H1 (cell line): ENCODE measurements at regions not wholly inside any gene's neighbourhood (a gene's known extent, or its start where the extent isn't known, plus 50 kb on each side); places are given as distances from the start of the nearest gene placed in this dataset.

Experiments used
- CTCF ChIA-PET: fragments of 300-600 bp; sonication (Branson Sonifier 250); formaldehyde crosslinking; loops from one replicate; lab custom pipeline; 2021; ENCODE audit not compliant: partially characterized antibody; lab: Charles Lee
- POLR2A ChIA-PET: fragments of 300-600 bp; sonication (Branson Sonifier 250); formaldehyde crosslinking; loops from one replicate; lab custom pipeline; 2021; ENCODE audit warnings: inconsistent platforms; ENCODE audit not compliant: partially characterized antibody; lab: Charles Lee
- DNase-seq, 2 experiments: peaks; one replicate each; pipeline versions ENCODE4 v3.0.0 to v3.0.0-alpha.2; 2010 to 2022; ENCODE audit warnings: low spot score in 2 of 2, low read depth in 1 of 2, mixed read lengths in 1 of 2
- FAIRE-seq: peaks from 2 replicates; lab custom pipeline; 2011; peaks lifted over from hg19 to GRCh38; lab: Jason Lieb, UNC
- H2AFZ ChIP-seq: 2 replicates; pipeline ENCODE4 v1.8.1; 2012; ENCODE audit warnings: low read length, inconsistent platforms
- H2AK5ac ChIP-seq: 2 replicates; pipeline ENCODE4 v1.6.1; 2013; ENCODE audit warnings: low read depth, low read length
- H2BK120ac ChIP-seq: replicated peaks from 2 replicates; pipeline ENCODE3; 2013; ENCODE audit warnings: low read depth, low read length, inconsistent platforms
- H2BK12ac ChIP-seq: 2 replicates; pipeline ENCODE4 v1.6.1; 2013; ENCODE audit warnings: low read depth, low read length
- H2BK15ac ChIP-seq: 2 replicates; pipeline ENCODE4 v1.6.1; 2013; ENCODE audit warnings: low read length
- H2BK20ac ChIP-seq: 2 replicates; pipeline ENCODE4 v1.6.1; 2013; ENCODE audit warnings: low read length
- H2BK5ac ChIP-seq: 2 replicates; pipeline ENCODE4 v1.6.1; 2013; ENCODE audit warnings: low read depth, low read length
- H3K14ac ChIP-seq: 2 replicates; pipeline ENCODE4 v1.6.1; 2013; ENCODE audit warnings: inconsistent platforms; ENCODE audit not compliant: insufficient read length
- H3K18ac ChIP-seq: 2 replicates; pipeline ENCODE4 v1.6.1; 2013; ENCODE audit warnings: low read length; ENCODE audit errors: extremely low read depth
- H3K23ac ChIP-seq: 2 replicates; pipeline ENCODE4 v1.6.1; 2013; ENCODE audit warnings: inconsistent platforms; ENCODE audit not compliant: insufficient read length
- H3K23me2 ChIP-seq: 2 replicates; pipeline ENCODE4 v1.6.1; 2013; ENCODE audit warnings: low read depth, low read length
- H3K27ac ChIP-seq: 2 replicates; pipeline ENCODE4 v1.6.1; 2011; ENCODE audit warnings: low read depth, low read length, inconsistent platforms
- H3K27me3 ChIP-seq, 4 experiments: replicated peaks in 1 of 4; 1 replicate in 1 of 4; 2 replicates in 3 of 4; pipeline versions ENCODE4 v1.6.1 to v1.8.1; 2011 to 2013; ENCODE audit warnings: low read length in 3 of 4, mild to moderate bottlenecking in 3 of 4, inconsistent platforms in 2 of 4, mixed read lengths in 2 of 4, moderate library complexity in 1 of 4; ENCODE audit not compliant: control insufficient read depth in 3 of 4, insufficient read depth in 3 of 4; ENCODE audit errors: extremely low read depth in 1 of 4
- H3K36me3 ChIP-seq, 4 experiments: 2 replicates each; pipeline versions ENCODE4 v1.6.1 to v1.8.1; 2011 to 2013; ENCODE audit warnings: mild to moderate bottlenecking in 4 of 4, low read length in 3 of 4, moderate library complexity in 2 of 4, control low read depth in 1 of 4, inconsistent platforms in 1 of 4; ENCODE audit not compliant: insufficient read depth in 4 of 4, control insufficient read depth in 2 of 4
- H3K4ac ChIP-seq: replicated peaks from 2 replicates; pipeline ENCODE3; 2013; ENCODE audit warnings: low read length, low read depth, mixed read lengths, inconsistent platforms; ENCODE audit not compliant: insufficient read length
- H3K4me1 ChIP-seq, 4 experiments: replicated peaks in 1 of 4; 1 replicate in 1 of 4; 2 replicates in 3 of 4; pipeline versions ENCODE4 v1.6.1 to v1.8.1; 2011 to 2013; ENCODE audit warnings: low read length in 3 of 4, inconsistent platforms in 2 of 4, mixed read lengths in 1 of 4; ENCODE audit not compliant: insufficient read depth in 4 of 4, control insufficient read depth in 3 of 4
- H3K4me2 ChIP-seq, 2 experiments: 2 replicates each; pipeline versions ENCODE4 v1.6.1 to v1.8.1; 2011 to 2013; ENCODE audit warnings: low read depth in 2 of 2, low read length in 2 of 2, control low read depth in 1 of 2, inconsistent platforms in 1 of 2, mild to moderate bottlenecking in 1 of 2; ENCODE audit not compliant: insufficient read depth in 1 of 2
- H3K4me3 ChIP-seq, 4 experiments: fragments of 200-600, 300-600 bp in 1 of 4; sonication (generic), shearing (Covaris generic), sonication (Bioruptor Twin) in 1 of 4; 2 replicates each; pipeline versions ENCODE4 v1.5.1 to v1.8.1; 2011 to 2016; ENCODE audit warnings: low read length in 4 of 4, low read depth in 3 of 4, control low read depth in 2 of 4, inconsistent platforms in 2 of 4, mild to moderate bottlenecking in 2 of 4, mixed read lengths in 1 of 4, moderate library complexity in 1 of 4; ENCODE audit not compliant: insufficient read depth in 2 of 4; ENCODE audit errors: extremely low read depth in 1 of 4
- H3K56ac ChIP-seq: replicated peaks from 2 replicates; pipeline ENCODE3; 2013; ENCODE audit warnings: low read depth, mild to moderate bottlenecking, mixed read lengths, low read length, inconsistent platforms; ENCODE audit not compliant: insufficient read length
- H3K79me1 ChIP-seq: 2 replicates; pipeline ENCODE4 v1.6.1; 2013; ENCODE audit warnings: low read depth, low read length, control low read depth
- H3K79me2 ChIP-seq, 2 experiments: 2 replicates each; pipeline versions ENCODE4 v1.6.1 to v1.8.1; 2012 to 2013; ENCODE audit warnings: low read length in 2 of 2, mild to moderate bottlenecking in 2 of 2, inconsistent platforms in 1 of 2; ENCODE audit not compliant: insufficient read depth in 2 of 2, control insufficient read depth in 1 of 2
- H3K9ac ChIP-seq, 4 experiments: replicated peaks in 1 of 4; 1 replicate in 1 of 4; 2 replicates in 3 of 4; pipeline versions ENCODE4 v1.6.1 to v1.8.1; 2011 to 2013; ENCODE audit warnings: low read depth in 3 of 4, low read length in 3 of 4, control low read depth in 2 of 4, mild to moderate bottlenecking in 2 of 4, moderate library complexity in 2 of 4, inconsistent platforms in 1 of 4; ENCODE audit errors: extremely low read depth in 1 of 4
- H3K9me3 ChIP-seq, 2 experiments: 2 replicates each; pipeline versions ENCODE4 v1.6.1 to v1.8.1; 2012 to 2013; ENCODE audit warnings: mild to moderate bottlenecking in 2 of 2, moderate library complexity in 2 of 2, control low read depth in 1 of 2, inconsistent platforms in 1 of 2, low read depth in 1 of 2, low read length in 1 of 2, mixed read lengths in 1 of 2; ENCODE audit not compliant: insufficient read depth in 2 of 2
- H4K20me1 ChIP-seq, 2 experiments: replicated peaks in 1 of 2; 2 replicates each; pipeline versions ENCODE3 to v1.8.1; 2011 to 2013; ENCODE audit warnings: inconsistent platforms in 2 of 2, low read length in 2 of 2, mild to moderate bottlenecking in 1 of 2; ENCODE audit not compliant: insufficient read depth in 2 of 2, control insufficient read depth in 1 of 2
- H4K5ac ChIP-seq: 2 replicates; pipeline ENCODE4 v1.6.1; 2013; ENCODE audit warnings: low read length, low read depth, mixed read lengths, inconsistent platforms; ENCODE audit not compliant: insufficient read length
- H4K8ac ChIP-seq: 2 replicates; pipeline ENCODE4 v1.8.0; 2013; ENCODE audit warnings: mild to moderate bottlenecking, moderate library complexity, low read length, inconsistent platforms; ENCODE audit not compliant: insufficient read depth; ENCODE audit errors: extremely low read depth
- H4K91ac ChIP-seq: replicated peaks from 2 replicates; pipeline ENCODE3; 2013; ENCODE audit warnings: low read length, mixed read lengths, inconsistent platforms; ENCODE audit not compliant: insufficient read length
- CBX5 ChIP-seq: fragments of 300-800, 300-1000 bp; sonication (generic); IDR thresholded peaks from 2 replicates; pipeline ENCODE4 v1.7.1; 2016; ENCODE audit warnings: antibody characterized with exemption, low read length, low read depth
- EZH2 ChIP-seq: fragments of 200-600 bp; sonication (generic); IDR thresholded peaks from 2 replicates; pipeline ENCODE4 v1.7.1; 2012; ENCODE audit warnings: low read depth, mild to moderate bottlenecking, moderate library complexity, low read length, inconsistent platforms; ENCODE audit not compliant: severe bottlenecking
- POU5F1 ChIP-seq: IDR thresholded peaks from 2 replicates; pipeline ENCODE4 v1.6.1; 2011; ENCODE audit warnings: low read depth, mild to moderate bottlenecking, low read length, moderate library complexity
- RXRA ChIP-seq: IDR thresholded peaks from 2 replicates; pipeline ENCODE4 v1.6.1; 2011; ENCODE audit warnings: low read depth, mild to moderate bottlenecking, low read length, moderate library complexity; ENCODE audit not compliant: insufficient read depth
- ZNF274 ChIP-seq: IDR thresholded peaks from 2 replicates; pipeline ENCODE4 v1.7.0; 2012; ENCODE audit warnings: low read length, borderline replicate concordance; ENCODE audit errors: extremely low read depth
- WGBS, 2 experiments: shearing (Covaris generic) in 1 of 2; methylation state at CpG; one replicate each; pipeline versions ENCODE4 v1.1.6 to v1.1.7; 2013 to 2015; ENCODE audit warnings: low lambda C conversion rate in 2 of 2, mixed read lengths in 2 of 2, inconsistent platforms in 1 of 2, low coverage in 1 of 2, missing lambda C conversion rate in 1 of 2; ENCODE audit not compliant: insufficient replicate concordance in 2 of 2, insufficient coverage in 1 of 2, insufficient read length in 1 of 2; ENCODE audit errors: extremely low coverage in 1 of 2, missing lambda C conversion rate in 1 of 2; 5-methylcytosine and 5-hydroxymethylcytosine counted together
- TF ChIP-seq, protein P1 (sequence below): IDR thresholded peaks from 2 replicates; pipeline ENCODE4 v1.6.1; 2012; ENCODE audit warnings: inconsistent platforms

DNA sequence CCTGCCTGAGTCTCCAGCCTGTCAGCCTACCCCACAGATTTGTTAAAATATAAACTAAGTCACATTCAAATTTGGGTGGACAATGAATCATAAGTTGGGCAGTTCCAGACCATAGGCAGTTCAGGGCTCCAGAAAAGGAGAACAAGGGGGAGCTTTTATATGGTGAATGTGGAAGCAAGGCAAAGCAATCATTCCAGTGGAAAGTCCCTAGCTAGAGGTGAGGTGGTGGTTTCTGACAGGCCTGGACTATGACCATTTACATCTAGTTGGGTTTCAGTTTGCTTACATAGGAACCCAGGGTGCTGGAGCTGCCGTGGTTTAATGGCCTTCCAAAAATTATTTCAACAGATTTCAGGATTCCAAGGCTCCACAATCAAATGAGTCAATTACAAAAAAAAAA, 207.3 kb downstream of the AEBP2 start:
- FAIRE-seq = no peak
- no peak for DNase-seq
- Histone ChIP-seq H3K79me1 (no peaks in the 10 kb centered on the region), H2BK5ac (no peak overlapping the region), H3K4me3 (no peak overlapping the region), H4K20me1 (no peaks in the 10 kb centered on the region), H2AK5ac (no peak overlapping the region), H2BK15ac (no peak overlapping the region), H3K14ac (no peak overlapping the region), H4K8ac (no peak overlapping the region), H3K27me3 (no peaks in the 10 kb centered on the region), H2BK120ac (no peak overlapping the region), H3K56ac (no peak overlapping the region), H3K4me1 (peaks cover 0 to 4% (median 2%) of the 10 kb centered on the region in 4 experiments; a peak in 3 of 7 replicates), H2BK12ac (no peak overlapping the region), H2BK20ac (no peak overlapping the region), H3K23ac (no peak overlapping the region), H3K36me3 (0 out of 8 replicates have a peak, but pooled peaks cover 0 to 4% (median 0%) of the 10 kb centered on the region in 4 experiments), H4K91ac (no peak overlapping the region), H3K79me2 (no peaks in the 10 kb centered on the region), H3K9ac (no peak overlapping the region), H3K4me2 (no peak overlapping the region), H3K23me2 (no peaks in the 10 kb centered on the region), H3K27ac (no peak overlapping the region), H4K5ac (no peak overlapping the region), H3K18ac (no peak overlapping the region), H3K9me3 (peaks cover 7 to 9% of the 10 kb centered on the region in 2 experiments; a peak in 3 of 4 replicates), H2AFZ (no peak overlapping the region), H3K4ac (no peak overlapping the region)
- 100% methylated on average over 1 of the region's 1 CpG; no CpG with 5 or more reads in 1 of the 2 experiments for WGBS, 2 experiments
- POLR2A ChIA-PET = no interaction called here
- no peak for TF ChIP-seq EZH2
- no peak for TF ChIP-seq POU5F1
- TF ChIP-seq, protein P1, sequence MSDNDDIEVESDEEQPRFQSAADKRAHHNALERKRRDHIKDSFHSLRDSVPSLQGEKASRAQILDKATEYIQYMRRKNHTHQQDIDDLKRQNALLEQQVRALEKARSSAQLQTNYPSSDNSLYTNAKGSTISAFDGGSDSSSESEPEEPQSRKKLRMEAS = no peak
- TF ChIP-seq RXRA = no peak
- no peak for TF ChIP-seq CBX5
- no peak for TF ChIP-seq ZNF274
- CTCF ChIA-PET = no interaction called here
